Lung (tissue), 11 donors: ENCODE measurements at regions not wholly inside any gene's neighbourhood (a gene's known extent, or its start where the extent isn't known, plus 50 kb on each side); places are given as distances from the start of the nearest gene placed in this dataset.

ENCODE experiments used
- ATAC-seq: fragments of 200-7000 bp; cut with Tn5 transposase; one replicate; pipeline ENCODE4 v1.9.1; 2020; ENCODE audit warnings: moderate number of reproducible peaks; ENCODE audit not compliant: insufficient read depth, low FRiP score
- DNase-seq, 3 donors: peaks; one replicate each; pipeline ENCODE4 v3.0.0-alpha.2; 2013 to 2017
- H3K27ac ChIP-seq, 2 donors: one replicate each; pipeline ENCODE4 v1.5.1; 2013; ENCODE audit warnings: mild to moderate bottlenecking in 2 of 2, moderate library complexity in 2 of 2, control low read depth in 1 of 2, inconsistent platforms in 1 of 2, low read depth in 1 of 2, low read length in 1 of 2
- H3K27me3 ChIP-seq, 3 donors: one replicate each; pipeline ENCODE4 v1.5.1; 2013; ENCODE audit warnings: low read length in 2 of 3; ENCODE audit not compliant: control insufficient read depth in 3 of 3, insufficient read depth in 3 of 3
- H3K36me3 ChIP-seq, 4 donors: one replicate each; pipeline ENCODE4 v1.5.1; 2013; ENCODE audit warnings: low read length in 4 of 4, mild to moderate bottlenecking in 1 of 4, moderate library complexity in 1 of 4; ENCODE audit not compliant: control insufficient read depth in 4 of 4, insufficient read depth in 4 of 4
- H3K4me1 ChIP-seq, 5 donors: one replicate each; pipeline ENCODE4 v1.5.1; 2013; ENCODE audit warnings: low read length in 5 of 5, mild to moderate bottlenecking in 2 of 5, moderate library complexity in 1 of 5; ENCODE audit not compliant: control insufficient read depth in 5 of 5, insufficient read depth in 5 of 5
- H3K4me3 ChIP-seq: one replicate; pipeline ENCODE4 v1.5.1; 2013; ENCODE audit warnings: mild to moderate bottlenecking, control low read depth, moderate library complexity
- H3K9ac ChIP-seq, 2 donors: one replicate each; pipeline ENCODE4 v1.5.1; 2013; ENCODE audit warnings: low read length in 2 of 2, control low read depth in 1 of 2; ENCODE audit not compliant: insufficient read depth in 1 of 2
- H3K9me3 ChIP-seq, 4 donors: one replicate each; pipeline ENCODE4 v1.5.1; 2013; ENCODE audit warnings: low read length in 3 of 4, mild to moderate bottlenecking in 1 of 4, moderate library complexity in 1 of 4; ENCODE audit not compliant: control insufficient read depth in 4 of 4, insufficient read depth in 3 of 4
- CTCF ChIP-seq: IDR thresholded peaks from 2 replicates; pipeline ENCODE4 v1.5.1; 2012; ENCODE audit warnings: mild to moderate bottlenecking; ENCODE audit errors: control extremely low read depth, extremely low read depth
- WGBS, 2 donors: extraction: QIAGEN DNeasy Blood & Tissue Kit; methylation state at CpG; one replicate each; pipeline ENCODE4 v1.1.7; 2013; 5-methylcytosine and 5-hydroxymethylcytosine counted together
- donor health status: control.
- donor health status: control.
- donor health status: Bipolar disorder and iron deficiency.
- donor health status: healthy.
- donor health status: DM: yes; HTN: yes; CAD: no.

- H3K4me1 ChIP-seq, result peaks cover 0 to 7% (median 2%) of the 10 kb centered on the region in 5 donors
- H3K9ac ChIP-seq, result no peak overlapping the region
- WGBS, 2 donors, result 48 to 54% methylated on average over 3 of the region's 3 CpGs
- H3K9me3 ChIP-seq, result no peaks in the 10 kb centered on the region
- no peak for TF ChIP-seq CTCF
- peaks cover 0 to 2% (median 0%) of the 10 kb centered on the region in 3 donors for H3K27me3 ChIP-seq
- H3K27ac ChIP-seq, result no peak overlapping the region
- no peak for ATAC-seq
- DNase-seq, result no peak
- no peak overlapping the region for H3K4me3 ChIP-seq
- no peaks in the 10 kb centered on the region for H3K36me3 ChIP-seq
Measured at GRCh38 chr2:120568975-120569268, 166.7 kb upstream of the GLI2 start.

DNA sequence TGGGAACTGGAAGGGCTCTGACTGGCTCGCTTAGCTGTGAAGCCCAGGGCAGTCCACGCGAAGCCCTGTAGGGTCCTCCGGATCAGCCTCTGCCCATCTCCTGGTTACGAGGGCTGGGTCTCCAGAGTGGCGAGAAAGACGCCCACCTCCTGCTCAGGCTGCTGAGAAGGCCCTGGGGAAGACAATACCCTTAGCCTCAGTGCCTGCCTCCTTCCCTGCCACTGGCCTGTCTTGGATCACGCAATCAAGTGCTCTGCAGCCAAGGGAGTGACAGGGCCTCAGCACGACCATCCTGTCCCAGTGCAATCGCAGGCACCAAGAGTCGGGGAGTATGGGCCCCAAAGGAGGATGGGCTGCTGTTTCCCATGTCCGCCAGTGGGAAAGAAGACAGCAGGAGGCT is 165.7 kb upstream of the GLI2 start:
- Histone ChIP-seq H3K9me3 (no peaks in the 10 kb centered on the region), H3K27me3 (peaks cover 0 to 4% (median 1%) of the 10 kb centered on the region in 3 donors), H3K4me3 (no peak overlapping the region), H3K9ac (no peak overlapping the region), H3K36me3 (no peaks in the 10 kb centered on the region), H3K4me1 (peaks cover 0 to 7% (median 2%) of the 10 kb centered on the region in 5 donors), H3K27ac (no peak overlapping the region)
- no peak for DNase-seq
- no peak for ATAC-seq
- no peak for TF ChIP-seq CTCF
- WGBS, 2 donors, result 91 to 94% methylated on average over 12 of the region's 12 CpGs

DNA sequence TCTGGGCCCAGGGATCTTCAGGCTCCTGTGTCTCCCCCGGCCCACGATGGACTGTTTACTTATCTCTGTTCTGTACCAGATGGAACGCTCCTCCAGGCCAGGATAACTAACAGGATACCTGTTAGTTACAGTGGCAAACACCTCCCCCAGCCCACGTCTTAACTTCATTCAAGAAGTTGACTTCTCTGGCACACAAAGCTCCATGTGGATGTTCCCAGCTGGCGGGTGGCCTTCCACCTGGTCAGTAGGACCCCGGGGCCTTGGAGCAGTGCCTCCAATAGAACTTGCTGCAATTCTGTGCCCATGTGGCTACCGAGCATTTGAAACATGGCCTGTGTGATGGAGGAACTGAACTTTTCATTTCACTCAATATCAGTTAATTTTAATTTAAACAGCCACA is 165.1 kb upstream of the GLI2 start:
- Histone ChIP-seq H3K9ac (no peak overlapping the region), H3K4me3 (no peak overlapping the region), H3K36me3 (no peaks in the 10 kb centered on the region), H3K4me1 (peaks cover 0 to 7% (median 2%) of the 10 kb centered on the region in 5 donors), H3K27ac (no peak overlapping the region), H3K9me3 (no peaks in the 10 kb centered on the region), H3K27me3 (peaks cover under 1 to 5% (median 4%) of the 10 kb centered on the region in 3 donors)
- no peak for TF ChIP-seq CTCF
- no peak for ATAC-seq
- DNase-seq, result no peak
- 86 to 95% methylated on average over 7 of the region's 7 CpGs for WGBS, 2 donors

- H3K4me3 ChIP-seq, result no peak overlapping the region
- H3K9ac ChIP-seq, result no peak overlapping the region
- DNase-seq (no peak), ATAC-seq (no peak)
- WGBS, 2 donors, result 77 to 80% methylated on average over 6 of the region's 6 CpGs
- H3K27me3 ChIP-seq, result peaks cover 6 to 8% (median 7%) of the 10 kb centered on the region in 3 donors
- H3K9me3 ChIP-seq, result no peaks in the 10 kb centered on the region
- TF ChIP-seq CTCF, result no peak
- no peak overlapping the region for H3K27ac ChIP-seq
- peaks cover 0 to 5% (median 2%) of the 10 kb centered on the region in 5 donors for H3K4me1 ChIP-seq
- H3K36me3 ChIP-seq, result no peaks in the 10 kb centered on the region
Measured at GRCh38 chr2:120571015-120571728, 164.5 kb upstream of the GLI2 start.
